ENCODE measurements at regions not wholly inside any gene's neighbourhood (a gene's known extent, or its start where the extent isn't known, plus 50 kb on each side); places are given as distances from the start of the nearest gene placed in this dataset.

DNA sequence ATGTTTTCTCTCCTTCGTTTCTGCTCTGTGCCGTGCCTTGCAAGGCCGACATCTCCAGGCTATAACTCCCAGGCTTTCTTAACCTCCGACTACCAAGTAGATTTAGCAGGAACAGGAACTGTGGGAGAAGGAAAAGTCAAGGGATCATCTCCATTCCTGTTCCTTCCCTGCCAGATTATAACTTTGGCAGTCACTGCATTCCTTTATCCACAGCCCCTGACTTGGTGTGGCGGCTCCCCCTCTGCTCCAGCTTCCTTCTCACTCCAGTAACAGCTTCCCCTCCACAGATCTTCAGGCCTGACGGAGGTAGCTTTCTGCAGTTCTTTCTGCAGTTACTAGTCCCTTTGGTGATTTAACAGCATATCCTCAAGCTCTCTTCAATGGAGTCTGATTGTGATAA lies 234.6 kb upstream of the MON1B start:
- no peaks in the 10 kb centered on the region for H3K36me3 ChIP-seq (ENCODE audit: control insufficient read depth in 3 of 3, insufficient read depth in 3 of 3, low read length in 3 of 3)
- H3K9ac ChIP-seq (ENCODE audit: low read depth in 1 of 3, low read length in 3 of 3): no peak overlapping the region
- no peak overlapping the region for H3K27ac ChIP-seq (ENCODE audit: low read depth, low read length)
- H3K4me1 ChIP-seq (ENCODE audit: control insufficient read depth in 3 of 3, insufficient read depth in 3 of 3, low read length in 3 of 3): peaks cover 0 to 4% (median 0%) of the 10 kb centered on the region in 3 donors
- no peaks in the 10 kb centered on the region for H3K9me3 ChIP-seq (ENCODE audit: control insufficient read depth in 3 of 3, low read length in 3 of 3)
- no peak overlapping the region for H3K4me3 ChIP-seq (ENCODE audit: low read length in 3 of 3)
- H3K27me3 ChIP-seq (ENCODE audit: control insufficient read depth in 3 of 3, insufficient read depth in 3 of 3, low read length in 3 of 3): no peaks in the 10 kb centered on the region

DNA sequence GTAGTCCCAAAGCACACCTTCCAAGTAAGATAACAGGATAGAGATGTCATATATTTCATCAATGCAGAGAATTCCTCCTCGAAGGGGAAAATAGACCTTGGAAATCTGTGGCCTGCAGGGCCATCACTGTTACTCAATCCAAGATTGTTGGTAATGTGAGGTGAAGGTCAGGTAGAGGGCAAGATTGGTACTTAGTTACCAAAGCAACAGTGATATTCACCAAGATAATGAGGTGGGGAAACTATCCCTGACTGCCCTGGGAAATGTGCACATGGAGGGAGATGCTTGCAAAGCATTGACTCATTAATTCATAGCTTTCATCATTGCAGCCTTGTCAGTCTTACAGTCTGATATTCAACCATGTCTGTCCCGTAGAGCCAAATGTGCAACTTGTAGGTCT lies 234.1 kb upstream of the MON1B start:
- Histone ChIP-seq H3K36me3 (ENCODE audit: control insufficient read depth in 3 of 3, insufficient read depth in 3 of 3, low read length in 3 of 3) (no peaks in the 10 kb centered on the region), H3K9ac (ENCODE audit: low read depth in 1 of 3, low read length in 3 of 3) (no peak overlapping the region), H3K4me3 (ENCODE audit: low read length in 3 of 3) (no peak overlapping the region), H3K4me1 (ENCODE audit: control insufficient read depth in 3 of 3, insufficient read depth in 3 of 3, low read length in 3 of 3) (peaks cover 0 to 4% (median 0%) of the 10 kb centered on the region in 3 donors), H3K27ac (ENCODE audit: low read depth, low read length) (no peak overlapping the region), H3K9me3 (ENCODE audit: control insufficient read depth in 3 of 3, low read length in 3 of 3) (no peaks in the 10 kb centered on the region), H3K27me3 (ENCODE audit: control insufficient read depth in 3 of 3, insufficient read depth in 3 of 3, low read length in 3 of 3) (no peaks in the 10 kb centered on the region)

DNA sequence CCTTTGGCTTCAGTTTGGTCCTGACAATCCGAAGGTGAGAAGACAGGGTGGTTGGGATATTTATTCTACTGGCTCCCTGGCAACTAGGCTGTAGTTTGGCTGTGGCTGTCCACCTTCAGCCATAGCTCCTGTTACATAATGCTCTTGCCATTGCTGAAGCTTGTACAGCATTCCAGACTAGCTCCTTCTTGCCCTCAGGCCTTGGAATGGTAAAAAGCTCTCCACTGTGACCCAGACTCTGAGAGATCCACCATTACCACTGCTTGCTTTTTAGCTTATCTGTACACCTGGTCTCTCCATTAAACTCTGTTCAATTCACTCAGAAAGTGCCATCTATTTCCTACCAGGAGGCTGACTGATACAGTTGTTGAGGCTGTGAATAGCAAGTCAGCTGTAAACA lies 231.8 kb upstream of the MON1B start:
- Histone ChIP-seq H3K36me3 (ENCODE audit: control insufficient read depth in 3 of 3, insufficient read depth in 3 of 3, low read length in 3 of 3) (no peaks in the 10 kb centered on the region), H3K4me3 (ENCODE audit: low read length in 3 of 3) (no peak overlapping the region), H3K27ac (ENCODE audit: low read depth, low read length) (no peak overlapping the region), H3K4me1 (ENCODE audit: control insufficient read depth in 3 of 3, insufficient read depth in 3 of 3, low read length in 3 of 3) (peaks cover 0 to 4% (median 0%) of the 10 kb centered on the region in 3 donors), H3K9me3 (ENCODE audit: control insufficient read depth in 3 of 3, low read length in 3 of 3) (no peaks in the 10 kb centered on the region), H3K27me3 (ENCODE audit: control insufficient read depth in 3 of 3, insufficient read depth in 3 of 3, low read length in 3 of 3) (no peaks in the 10 kb centered on the region), H3K9ac (ENCODE audit: low read depth in 1 of 3, low read length in 3 of 3) (no peak overlapping the region)

- Histone ChIP-seq H3K9ac (ENCODE audit: low read depth in 1 of 3, low read length in 3 of 3) (no peak overlapping the region), H3K27ac (ENCODE audit: low read depth, low read length) (no peak overlapping the region), H3K36me3 (ENCODE audit: control insufficient read depth in 3 of 3, insufficient read depth in 3 of 3, low read length in 3 of 3) (no peaks in the 10 kb centered on the region), H3K9me3 (ENCODE audit: control insufficient read depth in 3 of 3, low read length in 3 of 3) (no peaks in the 10 kb centered on the region), H3K4me3 (ENCODE audit: low read length in 3 of 3) (no peak overlapping the region), H3K4me1 (ENCODE audit: control insufficient read depth in 3 of 3, insufficient read depth in 3 of 3, low read length in 3 of 3) (peaks cover 0 to 4% (median 0%) of the 10 kb centered on the region in 3 donors), H3K27me3 (ENCODE audit: control insufficient read depth in 3 of 3, insufficient read depth in 3 of 3, low read length in 3 of 3) (no peaks in the 10 kb centered on the region)
These were observed 227.2 kb upstream of the MON1B start for GRCh38 chr16:76963614-76964315.

DNA sequence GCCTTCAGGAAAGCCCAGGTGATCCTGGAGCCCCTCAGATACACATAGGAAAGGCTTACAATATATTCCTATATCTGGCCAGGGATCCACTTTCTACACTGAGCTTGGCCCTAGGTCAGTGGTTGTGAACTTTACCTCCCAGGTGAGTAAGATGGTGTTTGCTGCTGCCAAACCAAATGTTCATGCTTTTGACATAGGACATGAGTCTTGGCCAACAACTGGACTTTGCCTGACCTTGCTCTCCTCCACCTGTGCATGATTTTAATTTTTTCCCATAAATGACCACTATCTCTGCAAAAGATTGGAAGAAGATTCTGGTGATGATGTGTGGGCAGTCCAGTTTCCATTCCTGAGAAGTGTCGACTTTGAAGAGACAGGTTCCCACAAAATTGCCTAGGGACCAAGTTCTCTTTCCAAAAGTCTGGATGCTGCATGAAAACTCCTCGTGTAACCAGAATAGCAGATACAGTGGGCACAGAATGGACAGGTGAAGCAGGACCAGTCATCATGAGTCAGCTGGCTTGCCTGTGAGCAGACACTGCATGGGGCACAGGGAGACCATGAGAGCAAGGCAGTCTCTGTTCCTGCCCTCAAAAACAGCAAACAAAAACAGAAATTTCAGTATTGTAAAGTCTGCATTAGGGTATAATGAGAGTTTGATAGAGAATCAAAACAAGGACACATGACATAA lies 226.4 kb upstream of the MON1B start:
- H3K9ac ChIP-seq (ENCODE audit: low read depth in 1 of 3, low read length in 3 of 3): no peak overlapping the region
- no peak overlapping the region for H3K27ac ChIP-seq (ENCODE audit: low read depth, low read length)
- H3K36me3 ChIP-seq (ENCODE audit: control insufficient read depth in 3 of 3, insufficient read depth in 3 of 3, low read length in 3 of 3): no peaks in the 10 kb centered on the region
- no peaks in the 10 kb centered on the region for H3K27me3 ChIP-seq (ENCODE audit: control insufficient read depth in 3 of 3, insufficient read depth in 3 of 3, low read length in 3 of 3)
- no peaks in the 10 kb centered on the region for H3K4me1 ChIP-seq (ENCODE audit: control insufficient read depth in 3 of 3, insufficient read depth in 3 of 3, low read length in 3 of 3)
- no peaks in the 10 kb centered on the region for H3K9me3 ChIP-seq (ENCODE audit: control insufficient read depth in 3 of 3, low read length in 3 of 3)
- no peak overlapping the region for H3K4me3 ChIP-seq (ENCODE audit: low read length in 3 of 3)

DNA sequence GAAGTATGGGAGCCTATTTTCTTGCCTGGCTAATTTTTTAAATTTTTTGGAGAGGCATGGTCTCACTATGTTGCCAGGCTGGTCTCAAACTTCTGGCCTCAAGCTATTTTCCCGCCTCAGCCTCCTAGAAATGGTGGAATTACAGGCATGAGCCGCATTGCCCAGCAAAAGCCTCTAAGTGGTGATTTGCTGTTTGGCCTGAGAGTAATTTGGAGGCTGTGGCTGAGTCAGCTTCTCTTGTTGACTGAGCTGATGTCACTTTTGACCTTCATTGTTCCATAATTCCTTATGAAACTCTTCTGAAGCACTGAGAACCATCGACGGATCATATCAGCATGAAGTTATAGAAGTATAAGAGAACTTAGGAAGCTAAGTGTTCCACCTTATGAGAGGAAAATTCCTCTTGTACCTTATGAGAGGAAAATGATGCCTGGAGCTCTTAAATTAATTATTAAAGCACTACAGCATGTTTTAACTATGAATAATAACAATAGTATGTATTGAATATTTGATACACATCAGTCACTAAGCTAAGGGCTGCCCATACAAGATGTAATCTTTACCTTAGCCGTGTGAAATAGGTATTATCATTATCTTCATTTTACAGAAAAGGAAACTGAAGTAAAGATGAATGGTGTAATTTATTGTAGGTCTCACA lies 220.8 kb upstream of the MON1B start:
- Histone ChIP-seq H3K27ac (ENCODE audit: low read depth, low read length) (no peak overlapping the region), H3K9me3 (ENCODE audit: control insufficient read depth in 3 of 3, low read length in 3 of 3) (no peaks in the 10 kb centered on the region), H3K9ac (ENCODE audit: low read depth in 1 of 3, low read length in 3 of 3) (no peak overlapping the region), H3K4me1 (ENCODE audit: control insufficient read depth in 3 of 3, insufficient read depth in 3 of 3, low read length in 3 of 3) (no peaks in the 10 kb centered on the region), H3K4me3 (ENCODE audit: low read length in 3 of 3) (no peak overlapping the region), H3K27me3 (ENCODE audit: control insufficient read depth in 3 of 3, insufficient read depth in 3 of 3, low read length in 3 of 3) (no peaks in the 10 kb centered on the region), H3K36me3 (ENCODE audit: control insufficient read depth in 3 of 3, insufficient read depth in 3 of 3, low read length in 3 of 3) (no peaks in the 10 kb centered on the region)

DNA sequence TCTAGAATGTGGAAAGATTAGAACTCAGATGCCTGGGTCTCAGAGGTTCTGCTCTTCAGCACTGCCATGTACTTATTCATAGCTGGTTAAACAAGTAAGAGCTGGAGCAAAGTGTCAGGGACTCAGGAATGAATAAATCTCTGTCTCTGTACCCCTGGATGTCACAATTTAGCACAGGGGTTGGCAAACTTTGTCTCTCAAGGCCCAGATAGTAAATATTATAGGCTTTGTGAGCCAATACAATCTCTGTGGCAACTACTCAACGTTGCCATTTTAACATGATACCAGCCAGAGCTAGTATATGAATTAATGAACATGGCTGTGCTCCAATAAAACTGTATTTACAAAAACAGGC lies 220.3 kb upstream of the MON1B start:
- Histone ChIP-seq H3K4me3 (ENCODE audit: low read length in 3 of 3) (no peak overlapping the region), H3K36me3 (ENCODE audit: control insufficient read depth in 3 of 3, insufficient read depth in 3 of 3, low read length in 3 of 3) (no peaks in the 10 kb centered on the region)

GRCh38 chr16:76976101-76976500 lies 214.9 kb upstream of the MON1B start:
- Histone ChIP-seq H3K9me3 (ENCODE audit: control insufficient read depth in 3 of 3, low read length in 3 of 3) (no peaks in the 10 kb centered on the region), H3K4me1 (ENCODE audit: control insufficient read depth in 3 of 3, insufficient read depth in 3 of 3, low read length in 3 of 3) (no peaks in the 10 kb centered on the region), H3K4me3 (ENCODE audit: low read length in 3 of 3) (no peak overlapping the region), H3K9ac (ENCODE audit: low read depth in 1 of 3, low read length in 3 of 3) (no peak overlapping the region), H3K27ac (ENCODE audit: low read depth, low read length) (no peak overlapping the region), H3K27me3 (ENCODE audit: control insufficient read depth in 3 of 3, insufficient read depth in 3 of 3, low read length in 3 of 3) (no peaks in the 10 kb centered on the region), H3K36me3 (ENCODE audit: control insufficient read depth in 3 of 3, insufficient read depth in 3 of 3, low read length in 3 of 3) (no peaks in the 10 kb centered on the region)

More for the DNA sequence above, 220.3 kb upstream of the MON1B start:
- H3K9me3 ChIP-seq (ENCODE audit: control insufficient read depth in 3 of 3, low read length in 3 of 3): no peaks in the 10 kb centered on the region
- no peaks in the 10 kb centered on the region for H3K27me3 ChIP-seq (ENCODE audit: control insufficient read depth in 3 of 3, insufficient read depth in 3 of 3, low read length in 3 of 3)
- H3K27ac ChIP-seq (ENCODE audit: low read depth, low read length): no peak overlapping the region
- H3K4me1 ChIP-seq (ENCODE audit: control insufficient read depth in 3 of 3, insufficient read depth in 3 of 3, low read length in 3 of 3): no peaks in the 10 kb centered on the region
- no peak overlapping the region for H3K9ac ChIP-seq (ENCODE audit: low read depth in 1 of 3, low read length in 3 of 3)

DNA sequence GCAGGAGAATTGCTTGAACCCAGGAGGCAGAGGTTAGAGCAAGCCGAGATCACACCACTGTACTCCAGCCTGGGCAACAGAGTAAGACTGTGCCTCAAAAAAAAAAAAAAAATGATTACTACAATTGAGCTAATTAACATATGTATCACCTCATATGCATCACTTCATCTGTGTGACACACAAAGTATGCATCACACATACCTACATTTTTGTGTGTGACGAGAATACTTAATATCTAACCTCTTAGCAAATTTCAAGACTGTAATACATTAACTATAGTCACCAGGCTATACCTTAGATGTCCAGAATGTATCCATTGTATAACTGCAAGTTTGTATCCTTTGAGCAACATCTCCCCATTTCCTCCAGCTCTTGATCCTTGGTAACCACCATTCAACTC lies 214.2 kb upstream of the MON1B start:
- no peaks in the 10 kb centered on the region for H3K4me1 ChIP-seq (ENCODE audit: control insufficient read depth in 3 of 3, insufficient read depth in 3 of 3, low read length in 3 of 3)
- H3K27ac ChIP-seq (ENCODE audit: low read depth, low read length): no peak overlapping the region
- no peaks in the 10 kb centered on the region for H3K9me3 ChIP-seq (ENCODE audit: control insufficient read depth in 3 of 3, low read length in 3 of 3)
- H3K36me3 ChIP-seq (ENCODE audit: control insufficient read depth in 3 of 3, insufficient read depth in 3 of 3, low read length in 3 of 3): no peaks in the 10 kb centered on the region
- H3K27me3 ChIP-seq (ENCODE audit: control insufficient read depth in 3 of 3, insufficient read depth in 3 of 3, low read length in 3 of 3): no peaks in the 10 kb centered on the region
- H3K9ac ChIP-seq (ENCODE audit: low read depth in 1 of 3, low read length in 3 of 3): no peak overlapping the region
- H3K4me3 ChIP-seq (ENCODE audit: low read length in 3 of 3): no peak overlapping the region

- Histone ChIP-seq H3K9ac (ENCODE audit: low read depth in 1 of 3, low read length in 3 of 3) (no peak overlapping the region), H3K4me3 (ENCODE audit: low read length in 3 of 3) (no peak overlapping the region)
These were observed 206.8 kb upstream of the MON1B start for GRCh38 chr16:76984196-76984595.

More at GRCh38 chr16:76984196-76984595, 206.8 kb upstream of the MON1B start:
- H3K27ac ChIP-seq (ENCODE audit: low read depth, low read length): no peak overlapping the region
- no peaks in the 10 kb centered on the region for H3K9me3 ChIP-seq (ENCODE audit: control insufficient read depth in 3 of 3, low read length in 3 of 3)
- no peaks in the 10 kb centered on the region for H3K27me3 ChIP-seq (ENCODE audit: control insufficient read depth in 3 of 3, insufficient read depth in 3 of 3, low read length in 3 of 3)
- no peaks in the 10 kb centered on the region for H3K4me1 ChIP-seq (ENCODE audit: control insufficient read depth in 3 of 3, insufficient read depth in 3 of 3, low read length in 3 of 3)
- H3K36me3 ChIP-seq (ENCODE audit: control insufficient read depth in 3 of 3, insufficient read depth in 3 of 3, low read length in 3 of 3): no peaks in the 10 kb centered on the region

All from skeletal muscle tissue (tissue), 3 donors.